ENCODE measurements at regions not wholly inside any gene's neighbourhood (a gene's known extent, or its start where the extent isn't known, plus 50 kb on each side); places are given as distances from the start of the nearest gene placed in this dataset.

- H3K4me3 ChIP-seq (replicated peaks in 1 of 4; ENCODE audit: control extremely low read depth in 1 of 4, insufficient read depth in 1 of 4, low read depth in 3 of 4, low read length in 4 of 4) = no peak overlapping the region
- no peak overlapping the region for H3K4me2 ChIP-seq (ENCODE audit: extremely low read depth, insufficient read depth, low read length)
- H3K9me3 ChIP-seq (ENCODE audit: control insufficient read depth, insufficient read depth, low read depth, low read length) = no peaks in the 10 kb centered on the region
- H2AFZ ChIP-seq (ENCODE audit: low read length) = no peak overlapping the region
- no peak for DNase-seq (ENCODE audit: low read depth in 2 of 2)
- H3K27me3 ChIP-seq (ENCODE audit: control insufficient read depth, insufficient read depth, low read length) = no peaks in the 10 kb centered on the region
- H3K4me1 ChIP-seq (ENCODE audit: control insufficient read depth, extremely low read depth, insufficient read depth, low read length) = no peaks in the 10 kb centered on the region
- H3K27ac ChIP-seq (ENCODE audit: insufficient read depth, low read length) = no peak overlapping the region
- no peaks in the 10 kb centered on the region for H4K20me1 ChIP-seq (ENCODE audit: control insufficient read depth, extremely low read depth, insufficient read depth, low read length)
- no peaks in the 10 kb centered on the region for H3K36me3 ChIP-seq (ENCODE audit: control insufficient read depth, insufficient read depth, low read length)
- TF ChIP-seq EZH2 (IDR thresholded peaks at IDR 0.05; ENCODE audit: low read length, missing control alignments) (no peak), CTCF (conservative IDR thresholded peaks at IDR 0.05 in 1 of 2, IDR thresholded peaks at IDR 0.05 in 1 of 2; ENCODE audit: low read depth in 1 of 2, low read length in 2 of 2) (no peak)
- no peak overlapping the region for H3K9ac ChIP-seq (ENCODE audit: insufficient read depth, low read length)
- no peaks in the 10 kb centered on the region for H3K79me2 ChIP-seq (ENCODE audit: control insufficient read depth, insufficient read depth, low read length)
Observed at GRCh38 chr15:96144734-96145133, 185.8 kb upstream of the NR2F2 start.

GRCh38 chr15:96146726-96147125, 183.8 kb upstream of the NR2F2 start:
- TF ChIP-seq CTCF (conservative IDR thresholded peaks at IDR 0.05 in 1 of 2, IDR thresholded peaks at IDR 0.05 in 1 of 2; ENCODE audit: low read depth in 1 of 2, low read length in 2 of 2) = no peak
- TF ChIP-seq EZH2 (IDR thresholded peaks at IDR 0.05; ENCODE audit: low read length, missing control alignments) = no peak
- no peaks in the 10 kb centered on the region for H3K27me3 ChIP-seq (ENCODE audit: control insufficient read depth, insufficient read depth, low read length)
- no peaks in the 10 kb centered on the region for H3K9me3 ChIP-seq (ENCODE audit: control insufficient read depth, insufficient read depth, low read depth, low read length)
- DNase-seq (ENCODE audit: low read depth in 2 of 2) = peak in 1 of 2 donors; percentile 35
- H3K27ac ChIP-seq (ENCODE audit: insufficient read depth, low read length) = no peak overlapping the region
- H3K36me3 ChIP-seq (ENCODE audit: control insufficient read depth, insufficient read depth, low read length) = no peaks in the 10 kb centered on the region
- H3K79me2 ChIP-seq (ENCODE audit: control insufficient read depth, insufficient read depth, low read length) = no peaks in the 10 kb centered on the region
- H3K4me2 ChIP-seq (ENCODE audit: extremely low read depth, insufficient read depth, low read length) = no peak overlapping the region
- no peak overlapping the region for H2AFZ ChIP-seq (ENCODE audit: low read length)
- no peak overlapping the region for H3K9ac ChIP-seq (ENCODE audit: insufficient read depth, low read length)
- H4K20me1 ChIP-seq (ENCODE audit: control insufficient read depth, extremely low read depth, insufficient read depth, low read length) = no peaks in the 10 kb centered on the region
- no peaks in the 10 kb centered on the region for H3K4me1 ChIP-seq (ENCODE audit: control insufficient read depth, extremely low read depth, insufficient read depth, low read length)
- H3K4me3 ChIP-seq (replicated peaks in 1 of 4; ENCODE audit: control extremely low read depth in 1 of 4, insufficient read depth in 1 of 4, low read depth in 3 of 4, low read length in 4 of 4) = no peak overlapping the region

- no peaks in the 10 kb centered on the region for H3K9me3 ChIP-seq (ENCODE audit: control insufficient read depth, insufficient read depth, low read depth, low read length)
Observed at GRCh38 chr15:96147267-96147666, 183.2 kb upstream of the NR2F2 start.

More at GRCh38 chr15:96147267-96147666, 183.2 kb upstream of the NR2F2 start:
- no peak overlapping the region for H3K4me3 ChIP-seq (replicated peaks in 1 of 4; ENCODE audit: control extremely low read depth in 1 of 4, insufficient read depth in 1 of 4, low read depth in 3 of 4, low read length in 4 of 4)
- no peaks in the 10 kb centered on the region for H3K36me3 ChIP-seq (ENCODE audit: control insufficient read depth, insufficient read depth, low read length)
- no peak for DNase-seq (ENCODE audit: low read depth in 2 of 2)
- H3K79me2 ChIP-seq (ENCODE audit: control insufficient read depth, insufficient read depth, low read length) = no peaks in the 10 kb centered on the region
- TF ChIP-seq EZH2 (IDR thresholded peaks at IDR 0.05; ENCODE audit: low read length, missing control alignments) = no peak
- TF ChIP-seq CTCF (conservative IDR thresholded peaks at IDR 0.05 in 1 of 2, IDR thresholded peaks at IDR 0.05 in 1 of 2; ENCODE audit: low read depth in 1 of 2, low read length in 2 of 2) = no peak
- H3K4me1 ChIP-seq (ENCODE audit: control insufficient read depth, extremely low read depth, insufficient read depth, low read length) = no peaks in the 10 kb centered on the region
- no peak overlapping the region for H3K27ac ChIP-seq (ENCODE audit: insufficient read depth, low read length)
- H3K4me2 ChIP-seq (ENCODE audit: extremely low read depth, insufficient read depth, low read length) = no peak overlapping the region
- no peak overlapping the region for H2AFZ ChIP-seq (ENCODE audit: low read length)
- no peak overlapping the region for H3K9ac ChIP-seq (ENCODE audit: insufficient read depth, low read length)
- no peaks in the 10 kb centered on the region for H3K27me3 ChIP-seq (ENCODE audit: control insufficient read depth, insufficient read depth, low read length)
- no peaks in the 10 kb centered on the region for H4K20me1 ChIP-seq (ENCODE audit: control insufficient read depth, extremely low read depth, insufficient read depth, low read length)

Data from fibroblast of lung (primary cell).